Ecto neural progenitor cell (in vitro differentiated cells): ENCODE measurements at regions not wholly inside any gene's neighbourhood (a gene's known extent, or its start where the extent isn't known, plus 50 kb on each side); places are given as distances from the start of the nearest gene placed in this dataset.
A peak's percentile ranks its signal among the peaks of the same experiment; 100 is the strongest.

Source experiments
- DNase-seq: peaks from one replicate; pipeline ENCODE4 v3.0.0-alpha.2; 2018; ENCODE audit warnings: low spot score

DNA sequence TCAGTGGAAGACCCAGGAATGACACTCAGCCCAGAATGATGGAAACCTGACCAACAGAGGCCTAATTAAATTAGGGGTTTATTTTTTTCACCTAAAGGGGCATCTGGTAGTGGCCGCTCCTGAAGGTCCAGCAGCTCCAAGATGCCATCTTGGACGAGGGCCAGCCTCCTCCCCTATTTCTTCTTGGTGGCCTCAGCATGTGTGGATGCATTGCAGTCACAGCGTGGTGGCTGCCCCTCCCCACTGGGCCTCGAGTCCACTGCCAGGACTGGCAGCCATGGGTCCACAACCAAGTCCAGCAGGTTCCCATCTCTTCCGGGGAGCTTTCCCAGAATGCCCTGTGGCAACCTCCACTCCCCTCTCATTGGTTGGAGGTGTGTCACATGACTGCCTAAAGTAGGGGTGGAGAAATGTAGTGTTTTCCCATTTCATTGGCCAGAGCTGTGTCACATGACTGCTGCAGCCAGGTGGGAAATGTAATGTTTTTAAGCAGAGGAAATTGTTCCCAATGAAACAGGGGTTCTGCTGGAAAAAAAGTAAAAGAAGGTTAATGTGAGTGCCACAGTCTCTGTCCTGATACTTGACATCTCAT lies 628.2 kb downstream of the PTPRU start:
- DNase-seq: no peak

- DNase-seq: no peak
Measured at GRCh38 chr1:29861922-29862321, 625.6 kb downstream of the PTPRU start.

DNA sequence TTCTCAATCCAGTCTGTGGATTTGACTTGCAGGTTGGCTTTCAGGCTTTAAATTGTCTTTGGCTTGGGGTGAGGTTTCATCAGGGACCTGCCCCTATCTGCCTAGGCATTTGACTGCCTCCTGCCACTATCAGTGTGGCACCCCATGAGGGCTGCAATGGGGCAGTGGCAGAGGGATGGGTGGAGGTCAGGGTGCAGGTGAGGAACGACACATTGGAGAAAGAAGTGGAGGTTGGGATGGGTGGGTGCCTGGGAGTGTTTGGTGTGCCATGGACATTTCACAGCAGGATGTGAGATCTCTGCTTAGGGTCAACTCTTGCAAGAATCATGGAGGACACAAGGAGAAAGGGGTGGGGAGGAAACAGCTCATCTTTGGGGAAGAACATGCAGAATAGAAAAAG lies 625.1 kb downstream of the PTPRU start:
- no peak for DNase-seq

- DNase-seq: no peak
Measured at GRCh38 chr1:29860681-29861080, 624.4 kb downstream of the PTPRU start.

GRCh38 chr1:29860056-29860455 lies 623.7 kb downstream of the PTPRU start:
- DNase-seq: peak; percentile 13

GRCh38 chr1:29859126-29859525 lies 622.8 kb downstream of the PTPRU start:
- DNase-seq: no peak

GRCh38 chr1:29858646-29859045 lies 622.3 kb downstream of the PTPRU start:
- DNase-seq: no peak

GRCh38 chr1:29856340-29857114 lies 620.2 kb downstream of the PTPRU start:
- DNase-seq: peak; percentile 50

DNA sequence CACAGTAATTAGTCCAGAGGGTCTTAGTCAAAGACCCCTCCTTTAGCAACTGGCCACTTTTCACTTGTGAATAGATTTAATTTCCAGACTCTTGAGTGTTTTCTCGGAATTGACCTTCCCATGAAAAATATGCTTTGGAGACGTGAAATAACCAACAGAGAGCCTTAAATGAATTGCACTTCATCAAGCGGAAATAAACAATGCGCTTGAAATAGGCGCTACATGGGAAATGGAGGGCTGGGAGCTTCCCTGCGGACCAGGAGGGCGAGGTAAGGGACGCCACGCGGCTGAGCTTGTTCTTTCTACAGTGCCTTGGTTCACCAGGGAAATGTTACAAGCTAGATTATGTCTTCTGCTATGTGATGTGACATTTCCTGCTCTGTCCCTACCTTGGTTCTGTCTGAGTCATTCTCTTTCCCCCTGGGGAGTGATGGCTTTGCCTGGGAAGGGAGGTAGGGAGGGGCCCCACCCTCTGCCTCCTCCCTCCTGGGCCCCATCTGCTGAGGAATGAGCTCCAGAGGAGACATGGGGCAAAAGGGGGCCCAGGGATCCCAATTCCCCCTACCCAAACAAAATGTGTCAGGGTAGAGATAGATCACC lies 619.3 kb downstream of the PTPRU start:
- DNase-seq: peak; percentile 22

DNA sequence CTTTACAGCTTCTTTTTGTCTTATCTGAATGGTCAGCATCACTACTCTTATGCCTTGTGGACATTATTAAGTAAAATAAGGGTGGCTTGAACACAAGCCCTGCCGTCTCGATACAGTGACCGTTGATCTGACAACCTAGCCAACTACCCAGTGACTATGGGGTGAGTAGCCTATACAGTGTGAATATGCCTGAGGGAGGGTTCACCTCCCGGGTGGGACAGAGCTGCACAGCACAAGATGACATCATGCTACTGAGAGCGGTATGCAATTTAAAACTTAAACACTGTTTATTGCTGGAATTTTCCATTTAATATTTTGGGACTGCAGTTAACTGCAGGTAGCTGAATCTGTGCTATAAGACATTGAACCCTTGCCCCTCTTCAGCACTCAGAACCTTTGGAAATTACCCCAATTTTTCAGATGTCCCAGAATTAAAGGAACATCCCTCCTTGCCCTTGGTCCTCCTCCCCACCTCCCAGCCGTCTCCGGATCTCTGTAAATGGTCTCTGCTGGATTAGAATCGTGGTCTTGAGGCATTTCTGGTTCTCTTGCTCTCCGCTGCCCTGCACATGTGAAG lies 618.5 kb downstream of the PTPRU start:
- peak; percentile 10 for DNase-seq

GRCh38 chr1:29853716-29854330 lies 617.5 kb downstream of the PTPRU start:
- DNase-seq: peak; percentile 34

DNA sequence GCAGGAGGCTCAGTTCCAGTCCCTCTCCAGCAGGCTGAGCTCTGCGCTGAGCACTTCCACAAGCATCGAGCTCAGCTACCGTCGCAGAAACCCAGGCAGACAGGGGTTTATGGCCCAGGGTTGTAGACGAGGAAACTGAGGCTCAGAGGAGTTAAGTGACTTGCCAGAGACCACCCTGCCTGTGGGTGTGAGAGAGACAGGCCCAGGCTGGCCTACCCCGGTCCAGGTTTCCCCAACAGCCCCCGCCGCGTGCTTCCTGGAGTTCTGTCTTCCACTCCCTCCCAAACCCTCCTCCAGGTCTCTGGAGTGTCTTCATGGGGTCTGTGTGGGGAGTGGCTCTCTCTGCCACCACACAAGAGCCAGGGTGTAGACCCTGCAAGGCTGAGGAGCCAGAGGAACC lies 615.9 kb downstream of the PTPRU start:
- DNase-seq: peak; percentile 20

DNA sequence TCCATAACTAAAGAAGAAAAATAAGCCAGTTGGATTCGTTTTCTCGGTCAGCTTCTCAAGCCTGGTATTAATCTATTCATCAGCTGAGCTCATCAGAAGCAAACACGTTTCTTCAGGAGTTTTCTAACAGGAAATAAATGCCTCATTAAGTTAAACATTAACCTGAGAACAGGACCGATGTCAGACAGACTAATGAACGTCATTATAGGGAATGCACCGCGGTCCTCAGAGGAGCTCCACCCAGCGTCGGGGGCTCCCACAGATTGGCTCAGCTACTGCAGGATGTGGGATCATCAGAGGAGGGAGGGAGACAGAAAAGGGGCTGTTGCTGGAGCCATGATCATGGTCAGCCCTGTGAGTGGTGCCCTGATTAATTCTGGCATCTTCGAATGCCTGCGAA lies 615.4 kb downstream of the PTPRU start:
- DNase-seq: peak; percentile 29

GRCh38 chr1:29849991-29850757 lies 613.9 kb downstream of the PTPRU start:
- no peak for DNase-seq

- no peak for DNase-seq
Measured at GRCh38 chr1:29849038-29849750, 612.9 kb downstream of the PTPRU start.

DNA sequence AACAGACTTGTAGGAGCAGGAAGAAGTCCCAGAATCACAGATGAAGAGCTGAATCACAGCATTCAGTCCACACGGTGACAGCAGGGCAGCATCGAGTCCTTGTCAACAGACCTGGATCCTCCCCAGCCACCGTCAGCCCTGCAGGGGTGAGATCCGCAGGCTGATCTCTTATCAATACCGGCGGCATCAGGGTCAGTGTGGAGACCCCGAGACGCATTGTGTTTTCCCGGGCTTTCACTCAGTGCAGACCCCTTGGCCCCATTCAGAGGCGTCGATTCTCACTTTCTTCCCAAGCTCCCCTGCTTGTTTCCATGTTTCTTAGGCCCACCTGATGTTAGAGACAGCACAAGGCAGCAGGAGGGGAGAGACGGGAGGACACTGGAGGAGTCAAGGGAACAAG lies 609.6 kb downstream of the PTPRU start:
- DNase-seq: no peak

DNA sequence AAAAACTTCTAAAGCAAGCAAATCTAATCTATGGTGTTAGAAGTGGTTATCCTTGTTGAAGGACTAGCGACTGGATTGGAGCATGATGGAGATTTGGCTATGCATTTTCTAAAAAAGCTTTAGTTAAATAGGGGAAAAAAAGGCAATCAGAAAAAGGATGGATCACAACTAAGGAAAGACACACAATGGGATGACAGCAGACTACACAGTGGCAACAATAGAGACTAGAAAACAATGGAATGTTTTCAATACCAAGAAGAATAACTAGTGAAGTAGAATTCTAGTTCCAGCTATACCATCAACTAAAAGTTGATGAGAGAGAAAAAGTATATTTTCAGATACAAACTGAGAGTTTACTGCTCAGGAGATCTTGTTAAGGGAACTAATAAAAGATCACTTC lies 605.8 kb downstream of the PTPRU start:
- DNase-seq: no peak

DNA sequence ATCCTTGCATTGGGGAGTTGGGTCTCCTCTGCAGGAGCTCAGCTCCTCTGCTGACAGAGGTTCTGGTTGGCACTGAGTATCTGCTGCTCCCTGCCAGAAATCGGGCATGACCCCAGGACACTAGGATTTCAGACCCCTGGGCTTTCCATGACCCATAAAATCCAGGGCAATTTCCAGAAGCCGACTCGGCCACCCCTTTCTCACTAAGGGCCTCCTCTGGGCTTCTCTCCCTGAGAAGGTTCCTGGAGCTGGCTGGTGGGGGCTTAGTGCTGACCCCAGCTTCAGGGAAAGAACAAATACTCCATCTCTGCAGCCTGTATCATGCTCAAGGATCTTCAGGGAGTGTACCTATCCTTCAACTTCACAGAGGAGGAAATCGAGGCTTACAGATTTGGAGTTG lies 603.4 kb downstream of the PTPRU start:
- no peak for DNase-seq

DNA sequence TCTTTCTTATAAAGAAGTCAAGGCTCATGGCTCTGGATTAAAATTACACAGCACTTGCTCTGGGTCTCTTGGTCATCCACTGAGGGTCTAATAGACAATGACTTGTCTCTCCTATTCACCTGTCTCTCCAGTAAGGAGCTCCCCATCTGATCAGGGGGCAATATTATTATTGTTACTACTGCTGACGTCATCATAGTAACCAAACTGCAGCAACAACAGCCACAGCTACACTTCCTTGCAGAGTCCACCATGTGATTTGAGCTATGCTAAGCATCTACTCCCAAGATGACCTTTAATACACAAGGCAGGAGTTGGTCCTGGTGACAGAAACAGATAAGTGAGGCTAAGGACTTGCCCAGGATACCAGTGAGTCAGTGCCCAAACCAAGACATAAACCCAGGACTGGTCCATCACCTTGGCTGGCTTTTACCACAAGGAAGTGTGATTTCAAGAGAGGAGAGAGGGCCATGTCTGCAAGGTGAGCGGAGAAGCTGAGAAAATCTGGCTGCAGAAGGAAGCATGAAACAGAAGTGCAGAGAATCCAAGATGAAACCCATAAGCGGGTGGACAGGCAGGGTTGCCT lies 602.5 kb downstream of the PTPRU start:
- DNase-seq: peak; percentile 3

DNA sequence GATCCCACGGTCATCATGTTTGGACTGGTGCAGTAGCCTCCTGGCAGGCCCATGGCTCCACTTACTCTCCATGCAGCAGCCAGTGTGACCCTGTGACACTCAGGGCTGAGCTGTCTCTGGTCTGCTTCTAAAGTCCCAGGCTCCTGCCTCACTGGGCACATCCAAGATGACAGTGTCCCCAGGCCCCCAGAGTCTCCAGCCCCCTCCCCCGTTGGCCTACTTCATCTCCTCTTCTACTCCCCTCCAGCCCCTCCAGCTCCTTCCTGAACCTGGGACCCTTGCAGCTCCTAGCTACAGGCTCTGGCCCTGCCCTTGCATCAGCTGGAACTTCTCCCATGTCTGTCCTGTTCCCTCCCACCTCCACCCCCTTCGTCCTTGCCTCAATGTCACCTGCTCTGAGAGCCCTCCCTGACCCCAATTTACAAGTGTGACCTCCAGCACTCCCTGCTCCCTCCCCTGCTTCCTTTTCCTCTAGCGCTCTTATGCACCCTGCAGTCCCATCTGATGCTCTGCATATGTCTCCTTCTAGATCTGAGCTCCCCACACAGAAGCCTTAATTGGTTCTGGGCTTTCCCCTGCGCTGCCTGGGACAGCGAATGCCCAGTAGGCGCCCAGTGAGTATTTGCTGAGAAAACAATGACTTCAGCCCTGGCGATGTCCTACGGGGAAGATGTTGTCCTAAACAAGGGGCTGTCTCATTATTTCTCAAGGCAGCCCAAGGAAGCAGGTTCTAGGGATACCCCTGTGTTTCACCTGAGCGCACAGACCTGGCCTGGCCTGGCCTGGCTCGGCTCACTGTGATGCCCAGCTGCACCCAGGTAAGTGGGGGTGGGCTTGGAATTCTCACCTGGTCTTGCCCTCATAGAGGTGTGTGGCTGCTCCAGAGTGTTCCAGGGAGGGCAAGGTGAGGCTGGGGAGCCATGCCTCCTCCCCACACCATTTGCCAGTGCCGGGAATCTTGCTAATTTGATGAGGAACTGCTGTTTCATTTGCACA lies 600.6 kb downstream of the PTPRU start:
- no peak for DNase-seq
